T47D (cell line): ENCODE measurements at regions not wholly inside any gene's neighbourhood (a gene's known extent, or its start where the extent isn't known, plus 50 kb on each side); places are given as distances from the start of the nearest gene placed in this dataset.

ENCODE experiments used
- DNase-seq, 2 experiments: peaks; one replicate each; pipeline versions ENCODE4 v3.0.0 to v3.0.0-alpha.2; 2011 to 2012; ENCODE audit warnings: low read depth in 1 of 2, low spot score in 1 of 2
- JUND ChIP-seq: IDR thresholded peaks from 2 replicates; pipeline ENCODE4 v1.6.1; 2012; ENCODE audit warnings: low read depth
- in situ Hi-C: cut with HindIII; loops from 2 replicates; pipeline ENCODE4 v1.10.0; 2016; ENCODE audit warnings: low sequenced_read_pairs, low pct_unique_long_range_greater_than_20kb

DNA sequence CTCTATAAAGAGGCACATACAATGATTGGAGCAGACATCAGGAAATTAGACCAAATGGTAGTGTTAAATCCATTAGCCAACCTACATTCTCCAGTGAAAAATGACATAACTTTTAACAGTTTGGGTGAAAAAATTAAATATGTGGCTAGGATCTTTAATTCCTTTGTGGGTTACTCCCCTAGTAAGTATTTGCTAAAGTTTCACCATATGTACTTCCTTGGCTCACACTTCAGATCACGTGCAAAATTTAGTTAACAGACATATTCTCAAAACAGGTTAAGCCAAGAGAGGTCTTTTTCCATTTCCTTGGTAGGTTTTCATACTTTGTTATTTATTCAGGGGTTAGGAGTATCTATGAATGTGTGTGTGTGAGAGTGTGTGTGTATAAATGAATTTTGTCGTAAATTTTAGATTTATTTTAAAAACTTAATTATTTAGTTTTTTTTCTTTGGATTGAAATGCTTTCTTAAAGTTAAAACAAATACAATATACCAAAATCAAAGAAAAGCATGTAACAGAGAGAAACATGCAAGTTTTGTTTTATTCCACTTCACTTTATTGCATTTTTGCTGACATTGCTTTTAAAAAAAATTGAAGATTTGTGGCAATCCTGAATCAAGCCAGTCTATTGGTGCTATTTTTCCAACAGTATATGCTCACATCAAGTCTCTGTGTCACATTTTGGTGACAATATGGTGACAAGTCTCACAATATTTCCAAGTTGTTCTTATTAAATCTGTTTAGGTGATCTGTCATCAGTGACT lies 258.7 kb downstream of the FLRT2 start:
- DNase-seq: no peak
- TF ChIP-seq JUND: no peak
- in situ Hi-C loops: no loop called here

DNA sequence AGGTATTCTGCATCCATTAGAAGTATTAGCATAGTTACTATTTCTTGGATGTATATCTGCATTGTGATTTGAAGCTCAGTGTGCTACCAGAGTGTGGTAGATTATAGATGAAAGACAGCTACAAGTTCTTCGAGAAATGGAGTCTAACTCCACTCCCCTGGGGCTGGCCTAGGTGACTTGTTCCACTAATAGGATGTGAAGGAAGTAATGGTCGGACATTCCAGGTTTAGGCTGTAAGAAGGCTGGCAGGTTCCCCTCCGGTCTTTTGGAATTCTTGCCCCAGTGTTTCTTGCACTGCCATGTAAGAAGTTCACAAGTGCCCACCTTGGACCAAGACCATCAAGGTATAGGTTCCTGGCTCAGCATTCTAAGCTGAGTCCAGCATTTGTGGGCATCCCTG lies 236.4 kb downstream of the FLRT2 start:
- no peak for DNase-seq
- TF ChIP-seq JUND: no peak
- in situ Hi-C loops: no loop called here

DNA sequence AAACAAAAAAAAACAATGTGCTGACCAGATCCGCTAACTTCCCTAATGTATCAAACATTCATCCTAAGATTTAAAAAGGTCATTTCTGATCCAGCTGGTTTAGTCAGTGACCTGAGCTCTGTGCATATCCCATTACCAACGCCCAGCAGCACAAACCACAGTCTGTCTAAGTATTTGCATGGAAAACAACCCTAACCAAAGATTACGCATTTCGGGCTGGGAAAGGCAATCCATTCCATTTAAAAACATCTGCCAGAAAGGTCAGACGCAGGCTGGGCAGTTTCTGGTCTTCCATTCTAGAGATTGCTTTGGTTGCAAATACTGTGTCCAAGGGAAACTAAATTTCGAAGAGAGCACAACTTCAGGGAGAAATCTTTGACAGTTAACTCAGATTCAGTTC lies 234.9 kb downstream of the FLRT2 start:
- in situ Hi-C loops: no loop called here

GRCh38 chr14:85762526-85762925 lies 232.6 kb downstream of the FLRT2 start:
- in situ Hi-C loops: no loop called here
- no peak for DNase-seq
- TF ChIP-seq JUND: no peak

More for the DNA sequence above, 234.9 kb downstream of the FLRT2 start:
- TF ChIP-seq JUND: no peak
- DNase-seq: no peak

DNA sequence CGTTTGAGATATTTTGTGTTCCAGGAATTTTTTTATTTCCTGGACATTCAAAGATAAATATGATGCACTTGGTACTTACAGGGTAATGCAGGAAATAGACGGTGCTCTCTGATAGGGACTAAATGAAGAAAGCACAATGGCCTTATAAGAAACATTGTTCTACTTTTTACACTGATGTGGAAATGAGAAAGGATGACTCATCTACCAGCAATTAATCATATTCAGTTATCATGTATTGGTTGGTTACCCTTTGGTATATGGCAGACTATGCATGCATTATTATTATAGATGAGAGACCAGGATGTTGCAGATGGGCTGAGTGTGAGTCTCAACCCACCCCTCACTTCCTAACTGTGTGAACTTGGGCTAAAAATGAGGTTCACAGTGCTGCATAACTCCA lies 222.2 kb downstream of the FLRT2 start:
- in situ Hi-C loops: no loop called here
- DNase-seq: no peak
- no peak for TF ChIP-seq JUND

DNA sequence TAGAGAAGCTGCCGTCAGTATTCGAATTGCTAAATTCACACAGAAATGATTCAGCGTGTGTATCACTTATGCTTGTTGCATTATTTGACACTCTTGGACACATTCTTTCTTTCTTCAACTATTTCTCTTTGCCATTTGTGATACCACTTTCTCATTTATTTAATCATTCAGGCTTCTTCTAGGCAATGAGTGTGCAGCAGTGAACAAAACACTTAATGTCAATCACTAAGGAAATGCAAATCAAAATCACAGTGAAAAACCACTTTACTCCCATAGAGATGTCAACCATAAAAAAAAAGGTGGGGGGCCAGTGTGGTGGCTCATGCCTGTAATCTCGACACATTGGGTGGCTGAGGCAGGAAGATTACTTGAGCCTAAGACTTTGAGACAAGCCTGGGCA lies 214.6 kb downstream of the FLRT2 start:
- TF ChIP-seq JUND: no peak
- in situ Hi-C loops: no loop called here
- DNase-seq: no peak

GRCh38 chr14:85732031-85732430 lies 202.1 kb downstream of the FLRT2 start:
- no peak for TF ChIP-seq JUND
- DNase-seq: no peak
- in situ Hi-C loops: no loop called here

GRCh38 chr14:85731186-85731585 lies 201.2 kb downstream of the FLRT2 start:
- no peak for TF ChIP-seq JUND
- DNase-seq: no peak
- in situ Hi-C loops: no loop called here

- DNase-seq: no peak
- TF ChIP-seq JUND: no peak
- in situ Hi-C loops: no loop called here
These were observed 198.6 kb downstream of the FLRT2 start for GRCh38 chr14:85728476-85729065.

GRCh38 chr14:85714069-85714468 lies 184.1 kb downstream of the FLRT2 start:
- TF ChIP-seq JUND: no peak

DNA sequence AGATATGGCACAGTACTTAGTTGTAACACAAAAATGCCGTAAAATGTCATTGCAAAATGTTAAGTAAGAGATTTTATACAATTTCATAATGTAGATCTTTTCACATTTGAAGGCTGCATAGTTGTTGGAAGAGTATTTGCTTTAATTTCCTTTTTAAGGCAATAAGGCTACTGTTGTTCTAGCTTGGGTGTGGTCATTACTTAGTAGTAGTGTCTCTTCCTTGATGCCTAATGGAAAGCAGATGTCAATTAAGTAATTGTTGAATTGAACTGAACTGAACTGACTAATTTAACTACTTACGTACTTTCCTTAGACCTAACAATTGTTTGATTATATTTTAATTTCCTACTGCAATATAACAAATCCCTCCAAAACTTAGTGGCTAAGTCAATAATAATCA lies 181.7 kb downstream of the FLRT2 start:
- no peak for TF ChIP-seq JUND

More at GRCh38 chr14:85714069-85714468, 184.1 kb downstream of the FLRT2 start:
- DNase-seq: no peak
- in situ Hi-C loops: no loop called here

More for the DNA sequence above, 181.7 kb downstream of the FLRT2 start:
- in situ Hi-C loops: no loop called here
- DNase-seq: no peak
